B cell (primary cell): ENCODE measurements at regions not wholly inside any gene's neighbourhood (a gene's known extent, or its start where the extent isn't known, plus 50 kb on each side); places are given as distances from the start of the nearest gene placed in this dataset.
"Not testable (repeated sequence)": the region's sequence is repeated elsewhere in the genome, so short reads cannot be mapped to it uniquely, and the experiment has no call there.

Source experiments
- ATAC-seq: fragments of 200-7000 bp; cut with Tn5 transposase; one replicate; pipeline ENCODE4 v1.10.0; 2021; ENCODE audit warnings: low read depth, mild to moderate bottlenecking, moderate number of reproducible peaks, moderate library complexity
- CTCF ChIA-PET: fragments of 350-600 bp; sonication (Branson Sonifier 250); formaldehyde crosslinking; loops from one replicate; lab custom pipeline; 2021; ENCODE audit warnings: antibody characterized with exemption, inconsistent platforms; lab: Charles Lee
- POLR2A ChIA-PET: fragments of 350-600 bp; sonication (Branson Sonifier 250); formaldehyde crosslinking; loops from one replicate; lab custom pipeline; 2021; ENCODE audit warnings: antibody characterized with exemption; lab: Charles Lee
- DNase-seq: peaks from one replicate; pipeline ENCODE4 v3.0.0; 2013
- H2AFZ ChIP-seq: 2 replicates; pipeline ENCODE4 v1.6.1; 2012; ENCODE audit warnings: mild to moderate bottlenecking, low read depth, low read length; ENCODE audit not compliant: insufficient read depth, poor library complexity, severe bottlenecking
- H3K27ac ChIP-seq, 2 donors: 1 replicate in 1 of 2; 2 replicates in 1 of 2; pipeline ENCODE4 v1.5.1; 2012 to 2013; ENCODE audit warnings: low read length in 2 of 2, mild to moderate bottlenecking in 2 of 2, moderate library complexity in 1 of 2
- H3K27me3 ChIP-seq, 4 experiments: fragments of 200-600 bp in 1 of 4; sonication (generic) in 1 of 4; replicated peaks in 1 of 4; 1 replicate in 2 of 4; 2 replicates in 2 of 4; pipeline versions ENCODE4 v1.6.1 to v1.7.0; 2013 to 2016; ENCODE audit warnings: low read length in 3 of 4, mild to moderate bottlenecking in 2 of 4, mixed read lengths in 1 of 4, moderate library complexity in 1 of 4; ENCODE audit not compliant: insufficient read depth in 4 of 4, control insufficient read depth in 3 of 4; ENCODE audit errors: control extremely low read depth in 1 of 4
- H3K36me3 ChIP-seq, 2 experiments: replicated peaks in 1 of 2; 1 replicate in 1 of 2; 2 replicates in 1 of 2; pipeline versions ENCODE4 v1.6.1 to v1.7.1; 2013; ENCODE audit warnings: low read length in 1 of 2; ENCODE audit not compliant: insufficient read depth in 2 of 2, control insufficient read depth in 1 of 2; ENCODE audit errors: control extremely low read depth in 1 of 2, extremely low read depth in 1 of 2
- H3K4me1 ChIP-seq, 2 donors: fragments of 200-600 bp in 1 of 2; sonication (generic) in 1 of 2; 1 replicate in 1 of 2; 2 replicates in 1 of 2; pipeline versions ENCODE4 v1.5.1 to v1.6.1; 2013 to 2017; ENCODE audit warnings: low read length in 2 of 2; ENCODE audit not compliant: control insufficient read depth in 2 of 2, insufficient read depth in 2 of 2
- H3K4me2 ChIP-seq: replicated peaks from 2 replicates; pipeline ENCODE3; 2012; ENCODE audit warnings: mild to moderate bottlenecking, low read depth, low read length; ENCODE audit not compliant: poor library complexity, severe bottlenecking
- H3K4me3 ChIP-seq, 5 experiments: fragments of 200-600 bp in 1 of 5; sonication (generic) in 1 of 5; 1 replicate in 3 of 5; 2 replicates in 2 of 5; pipeline versions ENCODE4 v1.5.1 to v1.7.0; 2011 to 2016; ENCODE audit warnings: low read length in 4 of 5, mild to moderate bottlenecking in 4 of 5, low read depth in 2 of 5, control low read depth in 1 of 5, moderate library complexity in 1 of 5; ENCODE audit not compliant: insufficient read depth in 1 of 5; ENCODE audit errors: control extremely low read depth in 1 of 5, extremely low read depth in 1 of 5
- H3K79me2 ChIP-seq: fragments of 200-600 bp; sonication (generic); one replicate; pipeline ENCODE4 v1.6.0; 2016; ENCODE audit warnings: low read length; ENCODE audit not compliant: control insufficient read depth, insufficient read depth
- H3K9ac ChIP-seq: fragments of 200-600 bp; sonication (generic); 2 replicates; pipeline ENCODE4 v1.6.1; 2017; ENCODE audit warnings: mild to moderate bottlenecking, low read length, moderate library complexity
- H3K9me3 ChIP-seq, 3 donors: one replicate each; pipeline versions ENCODE4 v1.6.1 to v1.7.1; 2013; ENCODE audit warnings: low read length in 2 of 3; ENCODE audit not compliant: control insufficient read depth in 2 of 3, insufficient read depth in 1 of 3; ENCODE audit errors: control extremely low read depth in 1 of 3
- H4K20me1 ChIP-seq: 2 replicates; pipeline ENCODE4 v1.6.0; 2012; ENCODE audit warnings: mild to moderate bottlenecking, low read length; ENCODE audit not compliant: insufficient read depth, control insufficient read depth, poor library complexity, severe bottlenecking
- H3K27ac Mint-ChIP-seq: one replicate; pipeline ENCODE4 v1.8.0; 2021; ENCODE audit warnings: mixed read lengths
- H3K27me3 Mint-ChIP-seq: one replicate; pipeline ENCODE4 v1.8.0; 2021; ENCODE audit warnings: mixed read lengths
- H3K4me1 Mint-ChIP-seq: one replicate; pipeline ENCODE4 v1.8.0; 2021; ENCODE audit warnings: mixed read lengths
- H3K4me3 Mint-ChIP-seq: one replicate; pipeline ENCODE4 v1.8.0; 2021; ENCODE audit warnings: mixed read lengths
- H3K9me3 Mint-ChIP-seq: one replicate; pipeline ENCODE4 v1.8.0; 2022; ENCODE audit warnings: mixed read lengths; ENCODE audit not compliant: insufficient read depth
- CTCF ChIP-seq: fragments of 200-600 bp; IDR thresholded peaks from one replicate; pipeline ENCODE4 v1.8.0; 2022; ENCODE audit warnings: antibody characterized with exemption, mild to moderate bottlenecking
- EZH2 ChIP-seq: IDR thresholded peaks from 2 replicates; pipeline ENCODE4 v1.6.1; 2012; ENCODE audit warnings: borderline replicate concordance, low read depth, mild to moderate bottlenecking, moderate library complexity, low read length; ENCODE audit not compliant: insufficient read depth, poor library complexity, severe bottlenecking
- WGBS: methylation state at CpG from one replicate; pipeline ENCODE4 v1.1.5; 2013; ENCODE audit warnings: missing lambda C conversion rate; ENCODE audit not compliant: insufficient coverage; 5-methylcytosine and 5-hydroxymethylcytosine counted together
- intact Hi-C: fragments of 100-400 bp; cut with micrococcal nuclease; formaldehyde crosslinking; loops from one replicate; pipeline ENCODE4 v1.10.0; 2022

- Histone ChIP-seq H3K4me3 (no peak overlapping the region), H3K79me2 (no peaks in the 10 kb centered on the region), H3K36me3 (no peaks in the 10 kb centered on the region), H3K27me3 (no peaks in the 10 kb centered on the region), H3K27ac (no peak overlapping the region), H3K9ac (no peak overlapping the region), H2AFZ (no peak overlapping the region), H3K4me1 (no peaks in the 10 kb centered on the region), H4K20me1 (no peaks in the 10 kb centered on the region), H3K9me3 (no peaks in the 10 kb centered on the region), H3K4me2 (no peak overlapping the region)
- Mint-ChIP-seq H3K4me3 (no peak overlapping the region), H3K4me1 (no peaks in the 10 kb centered on the region), H3K27ac (no peak overlapping the region), H3K27me3 (no peaks in the 10 kb centered on the region), H3K9me3 (no peaks in the 10 kb centered on the region)
- TF ChIP-seq CTCF, result no peak
- TF ChIP-seq EZH2, result no peak
- intact Hi-C loops, result no loop called here
- CTCF ChIA-PET, result no interaction called here
- POLR2A ChIA-PET, result no interaction called here
- DNase-seq (no peak), ATAC-seq (no peak)
- WGBS, result no CpG with 5 or more reads among the region's 6 CpGs
Observed at GRCh38 chr6:94956910-94957309, 620.4 kb upstream of the MANEA start.

GRCh38 chr6:94964703-94965102, 612.6 kb upstream of the MANEA start:
- DNase-seq, CTCF ChIA-PET, H3K27ac Mint-ChIP-seq, intact Hi-C loops, H3K4me3 ChIP-seq, H3K27ac ChIP-seq, H3K79me2 ChIP-seq, H3K9me3 Mint-ChIP-seq, H3K9me3 ChIP-seq, H3K36me3 ChIP-seq, H3K27me3 Mint-ChIP-seq, H4K20me1 ChIP-seq, H3K4me1 ChIP-seq, H3K4me1 Mint-ChIP-seq, H2AFZ ChIP-seq, H3K9ac ChIP-seq, ATAC-seq, H3K4me3 Mint-ChIP-seq, H3K27me3 ChIP-seq, H3K4me2 ChIP-seq, POLR2A ChIA-PET: not testable (repeated sequence)
